B cell (primary cell): ENCODE measurements at regions not wholly inside any gene's neighbourhood (a gene's known extent, or its start where the extent isn't known, plus 50 kb on each side); places are given as distances from the start of the nearest gene placed in this dataset.

Experiments used
- ATAC-seq: fragments of 200-7000 bp; cut with Tn5 transposase; one replicate; pipeline ENCODE4 v1.10.0; 2021; ENCODE audit warnings: low read depth, mild to moderate bottlenecking, moderate number of reproducible peaks, moderate library complexity
- CTCF ChIA-PET: fragments of 350-600 bp; sonication (Branson Sonifier 250); formaldehyde crosslinking; loops from one replicate; lab custom pipeline; 2021; ENCODE audit warnings: antibody characterized with exemption, inconsistent platforms; lab: Charles Lee
- POLR2A ChIA-PET: fragments of 350-600 bp; sonication (Branson Sonifier 250); formaldehyde crosslinking; loops from one replicate; lab custom pipeline; 2021; ENCODE audit warnings: antibody characterized with exemption; lab: Charles Lee
- DNase-seq: peaks from one replicate; pipeline ENCODE4 v3.0.0; 2013
- H2AFZ ChIP-seq: 2 replicates; pipeline ENCODE4 v1.6.1; 2012; ENCODE audit warnings: mild to moderate bottlenecking, low read depth, low read length; ENCODE audit not compliant: insufficient read depth, poor library complexity, severe bottlenecking
- H3K27ac ChIP-seq, 2 donors: 1 replicate in 1 of 2; 2 replicates in 1 of 2; pipeline ENCODE4 v1.5.1; 2012 to 2013; ENCODE audit warnings: low read length in 2 of 2, mild to moderate bottlenecking in 2 of 2, moderate library complexity in 1 of 2
- H3K27me3 ChIP-seq, 4 experiments: fragments of 200-600 bp in 1 of 4; sonication (generic) in 1 of 4; replicated peaks in 1 of 4; 1 replicate in 2 of 4; 2 replicates in 2 of 4; pipeline versions ENCODE4 v1.6.1 to v1.7.0; 2013 to 2016; ENCODE audit warnings: low read length in 3 of 4, mild to moderate bottlenecking in 2 of 4, mixed read lengths in 1 of 4, moderate library complexity in 1 of 4; ENCODE audit not compliant: insufficient read depth in 4 of 4, control insufficient read depth in 3 of 4; ENCODE audit errors: control extremely low read depth in 1 of 4
- H3K36me3 ChIP-seq, 2 experiments: replicated peaks in 1 of 2; 1 replicate in 1 of 2; 2 replicates in 1 of 2; pipeline versions ENCODE4 v1.6.1 to v1.7.1; 2013; ENCODE audit warnings: low read length in 1 of 2; ENCODE audit not compliant: insufficient read depth in 2 of 2, control insufficient read depth in 1 of 2; ENCODE audit errors: control extremely low read depth in 1 of 2, extremely low read depth in 1 of 2
- H3K4me1 ChIP-seq, 2 donors: fragments of 200-600 bp in 1 of 2; sonication (generic) in 1 of 2; 1 replicate in 1 of 2; 2 replicates in 1 of 2; pipeline versions ENCODE4 v1.5.1 to v1.6.1; 2013 to 2017; ENCODE audit warnings: low read length in 2 of 2; ENCODE audit not compliant: control insufficient read depth in 2 of 2, insufficient read depth in 2 of 2
- H3K4me2 ChIP-seq: replicated peaks from 2 replicates; pipeline ENCODE3; 2012; ENCODE audit warnings: mild to moderate bottlenecking, low read depth, low read length; ENCODE audit not compliant: poor library complexity, severe bottlenecking
- H3K4me3 ChIP-seq, 5 experiments: fragments of 200-600 bp in 1 of 5; sonication (generic) in 1 of 5; 1 replicate in 3 of 5; 2 replicates in 2 of 5; pipeline versions ENCODE4 v1.5.1 to v1.7.0; 2011 to 2016; ENCODE audit warnings: low read length in 4 of 5, mild to moderate bottlenecking in 4 of 5, low read depth in 2 of 5, control low read depth in 1 of 5, moderate library complexity in 1 of 5; ENCODE audit not compliant: insufficient read depth in 1 of 5; ENCODE audit errors: control extremely low read depth in 1 of 5, extremely low read depth in 1 of 5
- H3K79me2 ChIP-seq: fragments of 200-600 bp; sonication (generic); one replicate; pipeline ENCODE4 v1.6.0; 2016; ENCODE audit warnings: low read length; ENCODE audit not compliant: control insufficient read depth, insufficient read depth
- H3K9ac ChIP-seq: fragments of 200-600 bp; sonication (generic); 2 replicates; pipeline ENCODE4 v1.6.1; 2017; ENCODE audit warnings: mild to moderate bottlenecking, low read length, moderate library complexity
- H3K9me3 ChIP-seq, 3 donors: one replicate each; pipeline versions ENCODE4 v1.6.1 to v1.7.1; 2013; ENCODE audit warnings: low read length in 2 of 3; ENCODE audit not compliant: control insufficient read depth in 2 of 3, insufficient read depth in 1 of 3; ENCODE audit errors: control extremely low read depth in 1 of 3
- H4K20me1 ChIP-seq: 2 replicates; pipeline ENCODE4 v1.6.0; 2012; ENCODE audit warnings: mild to moderate bottlenecking, low read length; ENCODE audit not compliant: insufficient read depth, control insufficient read depth, poor library complexity, severe bottlenecking
- H3K27ac Mint-ChIP-seq: one replicate; pipeline ENCODE4 v1.8.0; 2021; ENCODE audit warnings: mixed read lengths
- H3K27me3 Mint-ChIP-seq: one replicate; pipeline ENCODE4 v1.8.0; 2021; ENCODE audit warnings: mixed read lengths
- H3K4me1 Mint-ChIP-seq: one replicate; pipeline ENCODE4 v1.8.0; 2021; ENCODE audit warnings: mixed read lengths
- H3K4me3 Mint-ChIP-seq: one replicate; pipeline ENCODE4 v1.8.0; 2021; ENCODE audit warnings: mixed read lengths
- H3K9me3 Mint-ChIP-seq: one replicate; pipeline ENCODE4 v1.8.0; 2022; ENCODE audit warnings: mixed read lengths; ENCODE audit not compliant: insufficient read depth
- CTCF ChIP-seq: fragments of 200-600 bp; IDR thresholded peaks from one replicate; pipeline ENCODE4 v1.8.0; 2022; ENCODE audit warnings: antibody characterized with exemption, mild to moderate bottlenecking
- EZH2 ChIP-seq: IDR thresholded peaks from 2 replicates; pipeline ENCODE4 v1.6.1; 2012; ENCODE audit warnings: borderline replicate concordance, low read depth, mild to moderate bottlenecking, moderate library complexity, low read length; ENCODE audit not compliant: insufficient read depth, poor library complexity, severe bottlenecking
- WGBS: methylation state at CpG from one replicate; pipeline ENCODE4 v1.1.5; 2013; ENCODE audit warnings: missing lambda C conversion rate; ENCODE audit not compliant: insufficient coverage; 5-methylcytosine and 5-hydroxymethylcytosine counted together
- intact Hi-C: fragments of 100-400 bp; cut with micrococcal nuclease; formaldehyde crosslinking; loops from one replicate; pipeline ENCODE4 v1.10.0; 2022

GRCh38 chr21:36549470-36549869 is 69.5 kb upstream of the CLDN14 start:
- Histone ChIP-seq H3K4me1 (no peaks in the 10 kb centered on the region), H3K4me2 (no peak overlapping the region), H3K27ac (no peak overlapping the region), H3K27me3 (no peaks in the 10 kb centered on the region), H2AFZ (no peak overlapping the region), H3K4me3 (no peak overlapping the region), H3K36me3 (no peaks in the 10 kb centered on the region), H3K9ac (no peak overlapping the region), H4K20me1 (no peaks in the 10 kb centered on the region), H3K79me2 (no peaks in the 10 kb centered on the region), H3K9me3 (no peaks in the 10 kb centered on the region)
- TF ChIP-seq CTCF, result no peak
- no peak for TF ChIP-seq EZH2
- DNase-seq, result no peak
- no peak for ATAC-seq
- POLR2A ChIA-PET, result no interaction called here
- intact Hi-C loops, result no loop called here
- peaks cover 9% of the 10 kb centered on the region for H3K27me3 Mint-ChIP-seq
- no peaks in the 10 kb centered on the region for H3K9me3 Mint-ChIP-seq
- H3K4me3 Mint-ChIP-seq, result no peak overlapping the region
- no peak overlapping the region for H3K27ac Mint-ChIP-seq
- CTCF ChIA-PET, result no interaction called here
- WGBS, result 87% methylated on average over 7 of the region's 7 CpGs
- no peaks in the 10 kb centered on the region for H3K4me1 Mint-ChIP-seq

- Histone ChIP-seq H3K27ac (no peak overlapping the region), H3K9ac (no peak overlapping the region), H4K20me1 (no peaks in the 10 kb centered on the region), H3K4me1 (no peaks in the 10 kb centered on the region), H3K9me3 (no peaks in the 10 kb centered on the region), H2AFZ (no peak overlapping the region), H3K36me3 (no peaks in the 10 kb centered on the region), H3K4me2 (no peak overlapping the region), H3K4me3 (no peak overlapping the region), H3K27me3 (no peaks in the 10 kb centered on the region), H3K79me2 (no peaks in the 10 kb centered on the region)
- no peaks in the 10 kb centered on the region for H3K9me3 Mint-ChIP-seq
- no peak for ATAC-seq
- no peak for TF ChIP-seq CTCF
- TF ChIP-seq EZH2, result no peak
- DNase-seq, result no peak
- POLR2A ChIA-PET, result no interaction called here
- peaks cover 9% of the 10 kb centered on the region for H3K27me3 Mint-ChIP-seq
- no peak overlapping the region for H3K4me3 Mint-ChIP-seq
- no peak overlapping the region for H3K27ac Mint-ChIP-seq
- intact Hi-C loops, result no loop called here
- CTCF ChIA-PET, result no interaction called here
- no peaks in the 10 kb centered on the region for H3K4me1 Mint-ChIP-seq
- 77% methylated on average over 4 of the region's 7 CpGs for WGBS
These were observed 70.8 kb upstream of the CLDN14 start for GRCh38 chr21:36550761-36551160.
